ENCODE measurements at regions not wholly inside any gene's neighbourhood (a gene's known extent, or its start where the extent isn't known, plus 50 kb on each side); places are given as distances from the start of the nearest gene placed in this dataset.
"Not testable (repeated sequence)": the region's sequence is repeated elsewhere in the genome, so short reads cannot be mapped to it uniquely, and the experiment has no call there.

GRCh38 chr10:43839973-43840372 lies 191.3 kb upstream of the ZNF32 start:
- no peak for DNase-seq

DNA sequence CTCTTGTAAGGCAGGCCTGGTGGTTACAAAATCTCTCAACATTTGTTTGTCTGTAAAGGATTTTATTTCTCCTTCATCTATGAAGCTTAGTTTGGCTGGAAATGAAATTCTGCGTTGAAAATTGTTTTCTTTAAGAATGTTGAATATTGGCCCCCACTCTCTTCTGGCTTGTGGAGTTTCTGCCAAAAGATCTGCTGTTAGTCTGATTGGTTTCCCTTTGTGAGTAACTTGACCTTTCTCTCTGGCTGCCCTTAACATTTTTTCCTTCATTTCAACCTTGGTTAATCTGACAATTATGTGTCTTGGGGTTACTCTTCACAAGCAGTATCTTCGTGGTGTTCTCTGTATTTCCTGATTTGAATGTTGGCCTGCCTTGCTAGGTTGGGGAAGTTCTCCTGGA lies 186.1 kb upstream of the ZNF32 start:
- not testable (repeated sequence) for DNase-seq

- no peak for DNase-seq
Measured at GRCh38 chr10:43827853-43828252, 179.2 kb upstream of the ZNF32 start.

DNA sequence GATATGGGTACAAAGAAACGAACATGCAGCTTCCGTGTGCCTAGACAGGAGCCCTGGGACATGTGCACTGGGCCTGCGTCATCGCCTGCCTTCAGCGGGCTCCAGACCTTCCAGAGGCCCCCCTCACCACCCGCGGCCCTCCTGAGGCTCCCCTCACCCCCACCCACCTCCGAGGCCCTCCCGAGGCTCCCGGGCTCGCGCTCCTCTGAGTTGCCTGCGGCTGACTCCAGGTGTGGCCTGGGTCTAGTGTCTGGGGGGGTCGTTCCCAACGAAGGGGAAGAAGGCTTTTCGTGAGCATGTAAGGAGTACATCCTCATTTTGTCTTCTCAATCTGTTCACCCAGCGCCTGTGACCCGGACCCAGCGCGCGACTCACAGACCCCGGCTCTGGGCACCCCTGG lies 177.3 kb upstream of the ZNF32 start:
- DNase-seq, result no peak

DNA sequence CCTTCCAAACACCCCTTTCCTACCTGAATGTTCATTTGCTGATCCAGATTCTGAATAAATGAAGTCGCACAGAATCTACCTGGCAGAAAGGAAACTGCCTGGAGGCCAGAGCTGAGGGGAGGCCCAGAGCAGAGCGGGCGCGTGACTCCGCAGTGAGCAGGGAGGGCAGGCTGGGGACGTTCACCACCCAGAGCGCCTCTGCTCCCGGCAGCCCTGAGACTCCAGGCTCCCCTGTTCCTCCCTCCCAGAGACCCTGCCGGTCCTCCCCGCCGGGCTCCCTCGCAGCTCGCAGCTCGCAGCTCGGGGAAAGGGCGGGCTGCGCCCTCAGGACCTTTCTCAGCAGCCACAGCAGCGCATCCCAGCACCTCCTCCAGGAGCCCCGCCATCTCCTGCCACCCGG lies 176.7 kb upstream of the ZNF32 start:
- no peak for DNase-seq

GRCh38 chr10:43824934-43825333 lies 176.3 kb upstream of the ZNF32 start:
- DNase-seq, result no peak

- DNase-seq, result no peak
Measured at GRCh38 chr10:43822631-43823580, 174.2 kb upstream of the ZNF32 start.

DNA sequence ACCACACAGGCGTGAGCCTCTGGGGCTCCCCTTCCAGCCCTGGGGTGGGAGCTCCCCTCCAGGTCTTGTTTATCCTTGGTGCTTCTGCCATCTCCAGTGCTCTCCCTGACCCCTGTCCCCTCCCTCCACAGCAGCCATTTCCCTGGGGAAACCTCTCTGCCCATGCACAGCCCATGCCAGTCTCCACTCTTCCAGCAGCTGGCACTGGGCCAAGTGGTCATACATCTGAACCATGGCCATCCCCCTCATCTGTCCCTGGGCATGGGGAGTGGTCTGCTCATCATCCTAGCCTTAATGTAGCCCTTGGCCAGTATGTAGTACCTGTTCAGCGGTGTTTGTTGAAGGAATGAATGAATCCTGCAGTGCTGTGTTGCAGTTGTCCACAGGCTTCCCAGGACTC lies 172.4 kb upstream of the ZNF32 start:
- no peak for DNase-seq

- no peak for DNase-seq
Measured at GRCh38 chr10:43820663-43821062, 172.0 kb upstream of the ZNF32 start.

GRCh38 chr10:43819464-43820230 lies 171.0 kb upstream of the ZNF32 start:
- DNase-seq, result no peak

GRCh38 chr10:43818687-43819086 lies 170.0 kb upstream of the ZNF32 start:
- DNase-seq, result no peak

DNA sequence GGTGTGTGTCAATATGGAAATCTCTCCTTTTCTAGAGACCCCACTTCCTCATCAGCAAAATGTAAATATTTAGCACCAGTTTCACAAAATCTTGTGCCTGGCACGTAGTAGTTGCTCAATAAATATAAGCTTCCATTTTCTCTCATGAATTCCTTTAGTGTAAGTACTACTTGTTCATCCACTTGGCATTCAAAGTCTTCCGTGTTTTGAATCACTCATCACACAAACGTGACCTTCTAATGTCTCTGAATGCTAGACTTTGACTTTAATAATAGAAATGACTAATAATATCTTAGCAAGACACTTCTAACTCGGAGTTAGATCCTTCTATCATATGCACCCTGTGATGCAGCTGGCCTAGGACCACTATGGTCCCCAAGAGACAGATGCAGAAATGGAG lies 168.7 kb upstream of the ZNF32 start:
- DNase-seq, result no peak

- DNase-seq, result peak in 4 of 5 experiments; percentile 32 to 87 (median 56)
Measured at GRCh38 chr10:43816351-43817321, 168.0 kb upstream of the ZNF32 start.

- no peak for DNase-seq
Measured at GRCh38 chr10:43815181-43815885, 166.7 kb upstream of the ZNF32 start.

DNA sequence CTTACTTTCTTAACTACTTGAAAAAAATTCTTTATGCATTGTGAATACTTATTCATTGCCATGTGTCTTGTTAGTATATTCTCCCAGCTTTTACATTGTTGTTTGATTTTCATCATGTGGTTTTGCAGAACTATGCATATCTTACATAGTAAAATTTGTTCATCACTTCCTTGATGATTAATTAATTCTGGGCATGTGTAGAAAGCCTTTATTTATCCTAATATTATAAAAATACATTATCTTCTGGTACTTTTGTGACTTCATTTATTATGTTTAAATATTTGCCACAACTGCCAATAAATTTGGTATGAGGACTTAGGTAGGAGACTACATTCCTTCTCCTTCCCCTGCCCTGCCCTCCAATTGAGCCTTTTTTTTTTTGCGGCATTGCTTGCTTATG lies 166.0 kb upstream of the ZNF32 start:
- DNase-seq, result no peak

DNA sequence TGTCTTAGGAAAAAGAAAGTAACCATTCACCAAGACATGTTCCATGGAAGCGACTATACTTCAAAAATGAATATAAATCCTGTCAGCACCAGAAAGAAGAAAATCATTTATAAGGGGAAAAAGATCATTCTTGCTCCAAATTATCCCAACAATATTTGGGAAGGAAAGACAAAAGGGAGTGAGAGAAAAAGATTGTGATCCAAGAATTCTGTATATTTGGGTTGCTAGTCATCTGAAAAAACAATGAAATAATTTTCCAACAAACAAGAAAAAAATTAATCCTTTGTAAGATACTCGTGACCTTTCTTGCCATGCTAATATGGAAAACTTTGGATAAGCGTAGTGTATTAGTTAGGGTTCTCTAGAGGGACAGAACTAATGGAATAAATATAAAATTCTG lies 163.2 kb upstream of the ZNF32 start:
- no peak for DNase-seq

- no peak for DNase-seq
Measured at GRCh38 chr10:43809211-43809930, 160.7 kb upstream of the ZNF32 start.

DNA sequence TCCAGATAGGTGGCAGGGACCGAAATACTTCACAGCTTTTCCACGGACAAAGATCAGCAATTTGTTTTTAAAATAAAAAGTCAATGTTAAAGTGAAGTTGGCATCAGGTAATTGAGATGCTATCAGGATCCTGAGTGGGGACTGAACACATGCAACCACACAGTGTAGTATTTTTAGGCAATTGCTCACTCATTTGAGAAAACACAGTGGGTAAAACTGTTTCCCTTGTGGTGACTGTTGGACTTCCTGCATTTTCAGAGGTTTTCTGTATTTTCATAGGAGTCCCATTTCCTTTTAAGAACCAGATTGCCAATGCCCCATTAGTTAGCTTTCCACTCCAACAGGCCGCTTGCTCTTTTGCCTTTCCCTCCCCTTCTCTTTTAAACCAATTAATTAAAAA lies 159.5 kb upstream of the ZNF32 start:
- DNase-seq, result peak in 1 of 5 experiments; percentile 70

DNA sequence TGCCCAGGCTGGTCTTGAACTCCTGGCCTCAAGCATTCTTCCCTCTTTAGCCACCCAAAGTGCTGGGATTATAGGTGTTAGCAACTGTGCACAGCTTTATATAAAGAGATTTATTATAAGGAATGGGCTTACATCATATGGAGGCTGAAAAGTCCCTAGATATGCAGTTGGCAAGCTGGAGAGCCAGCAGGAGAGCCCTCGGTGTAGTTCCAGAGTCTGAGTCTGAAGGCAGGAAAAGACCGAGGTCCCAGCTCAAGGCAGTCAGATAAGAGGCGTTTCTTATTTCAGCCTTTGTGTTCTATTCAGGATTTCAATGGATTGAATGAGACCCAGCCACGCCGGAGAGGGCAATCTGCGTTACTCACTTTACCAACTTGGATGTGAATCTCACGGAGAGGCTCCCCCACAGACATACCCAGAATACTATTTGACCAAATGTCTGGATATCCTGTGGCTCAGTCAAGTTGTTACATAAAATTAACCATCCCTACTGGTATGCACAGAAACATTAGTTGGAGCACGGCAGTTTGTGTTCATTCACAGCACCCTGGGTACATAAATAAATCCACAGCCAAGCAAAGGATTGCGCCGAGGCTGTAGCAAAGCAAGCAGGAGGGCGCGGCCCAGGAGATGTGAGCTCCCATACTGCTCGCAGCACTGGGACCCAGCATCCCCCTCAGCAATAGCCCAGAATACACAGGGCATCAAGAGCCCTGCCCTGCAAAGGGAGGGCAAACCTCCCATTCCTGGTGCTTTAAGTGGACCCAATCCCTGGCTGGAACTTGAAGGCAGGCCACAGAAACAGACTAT lies 158.4 kb upstream of the ZNF32 start:
- DNase-seq, result no peak

- DNase-seq, result no peak
Measured at GRCh38 chr10:43803791-43804190, 155.1 kb upstream of the ZNF32 start.

Measured in T-helper 2 cell (primary cell).